Left lobe of liver (tissue), 2 donors: ENCODE measurements at regions not wholly inside any gene's neighbourhood (a gene's known extent, or its start where the extent isn't known, plus 50 kb on each side); places are given as distances from the start of the nearest gene placed in this dataset.

ENCODE experiments used
- ATAC-seq: fragments of 200-7000 bp; cut with Tn5 transposase; one replicate; pipeline ENCODE4 v1.9.1; 2020; ENCODE audit warnings: mild to moderate bottlenecking, moderate library complexity
- DNase-seq: peaks from one replicate; pipeline ENCODE4 v3.0.0-alpha.2; 2020; ENCODE audit warnings: low spot score
- donor health status: DM: no; HTN: no; CAD: no; lungs with moderate emphysema.
- donor health status: DM: no; HTN: yes; CAD: no.

GRCh38 chr5:153881687-153882086 lies 157.0 kb downstream of the FAM114A2 start:
- DNase-seq (no peak), ATAC-seq (no peak)

- no peak for ATAC-seq
- DNase-seq: no peak
Measured at GRCh38 chr5:153880106-153880505, 158.6 kb downstream of the FAM114A2 start.

- DNase-seq (no peak), ATAC-seq (no peak)
Measured at GRCh38 chr5:153879596-153879995, 159.1 kb downstream of the FAM114A2 start.

GRCh38 chr5:153866176-153866575 lies 172.5 kb downstream of the FAM114A2 start:
- ATAC-seq (no peak), DNase-seq (no peak)

- DNase-seq (no peak), ATAC-seq (no peak)
Measured at GRCh38 chr5:153865016-153865415, 173.7 kb downstream of the FAM114A2 start.

GRCh38 chr5:153863951-153864350 lies 174.8 kb downstream of the FAM114A2 start:
- no peak for DNase-seq
- ATAC-seq: no peak
